ENCODE measurements at regions not wholly inside any gene's neighbourhood (a gene's known extent, or its start where the extent isn't known, plus 50 kb on each side); places are given as distances from the start of the nearest gene placed in this dataset.
"Not testable (repeated sequence)": the region's sequence is repeated elsewhere in the genome, so short reads cannot be mapped to it uniquely, and the experiment has no call there.

- DNase-seq: no peak
These were observed 136.3 kb upstream of the ESR1 start for GRCh38 chr6:151671195-151671594.

- DNase-seq: no peak
These were observed 132.9 kb upstream of the ESR1 start for GRCh38 chr6:151674578-151674977.

GRCh38 chr6:151675746-151676459 lies 131.6 kb upstream of the ESR1 start:
- peak; percentile 23 for DNase-seq

- DNase-seq: no peak
These were observed 131.0 kb upstream of the ESR1 start for GRCh38 chr6:151676460-151676945.

DNA sequence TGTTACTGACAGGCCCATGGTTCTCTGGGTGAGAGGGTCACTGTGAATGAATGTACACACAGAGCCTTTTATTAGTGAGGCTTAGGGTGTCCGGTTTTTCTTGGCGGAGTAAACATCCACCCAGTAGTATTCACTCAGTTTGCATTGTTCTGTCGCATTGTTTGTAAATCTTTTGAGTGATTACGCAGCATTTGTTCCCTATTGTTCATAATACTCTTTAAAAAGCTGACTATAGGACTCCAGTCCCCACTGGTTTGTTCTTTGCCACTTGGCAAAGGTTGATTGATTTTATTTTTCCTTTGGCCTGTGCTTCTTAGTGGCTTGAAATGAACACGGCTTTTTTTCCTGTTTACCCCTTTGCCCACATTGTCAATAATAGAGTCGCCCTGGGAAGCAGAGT lies 130.1 kb upstream of the ESR1 start:
- DNase-seq: no peak

DNA sequence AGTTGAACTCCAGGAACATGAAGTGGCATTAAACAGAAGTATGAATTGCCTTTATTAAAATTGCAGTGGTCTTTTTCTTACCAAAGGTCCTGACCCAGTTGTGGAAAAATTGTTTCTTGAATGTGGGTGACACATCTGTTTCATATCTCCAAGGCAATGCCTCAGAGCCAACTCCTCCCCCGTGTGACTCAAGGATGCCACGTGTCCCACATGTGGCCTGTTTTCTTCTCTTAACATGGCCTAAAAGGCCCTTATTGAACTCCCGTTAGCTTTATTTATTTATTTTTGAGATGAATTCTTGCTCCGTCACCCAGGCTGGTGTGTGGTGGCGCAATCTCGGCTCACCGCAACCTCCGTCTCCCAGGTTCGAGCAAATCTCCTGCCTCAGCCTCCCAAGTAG lies 128.4 kb upstream of the ESR1 start:
- no peak for DNase-seq

- DNase-seq: no peak
These were observed 127.5 kb upstream of the ESR1 start for GRCh38 chr6:151679941-151680340.

DNA sequence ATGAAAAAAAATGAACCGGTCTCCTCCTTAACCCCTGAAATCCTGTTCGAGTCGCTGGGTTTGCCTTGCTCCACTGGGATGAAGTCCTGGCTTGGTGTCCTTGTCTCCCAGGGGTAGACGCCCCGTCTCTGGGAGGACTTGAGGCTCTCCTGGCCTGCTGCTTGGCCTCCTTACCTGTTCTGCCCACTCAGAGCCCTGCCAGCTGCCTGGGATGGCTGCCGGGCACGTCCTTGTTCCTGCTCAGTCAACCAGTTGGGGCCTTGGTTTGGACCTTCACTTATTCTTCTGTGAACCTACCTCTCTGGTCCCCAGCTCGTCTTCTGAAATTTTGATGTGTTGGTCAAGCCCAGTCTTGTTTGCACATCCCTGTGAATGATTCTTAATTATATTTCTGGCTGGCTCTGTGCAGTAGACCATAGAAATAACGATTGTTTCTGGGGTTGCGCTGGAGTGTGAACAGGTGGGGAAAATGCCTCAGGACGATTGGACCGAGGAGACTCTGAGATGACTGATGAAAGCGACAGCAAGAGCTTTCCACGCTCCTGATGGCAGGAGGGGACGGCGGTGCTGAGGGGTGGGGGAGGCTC lies 126.5 kb upstream of the ESR1 start:
- no peak for DNase-seq

- DNase-seq: peak; percentile 8
These were observed 125.9 kb upstream of the ESR1 start for GRCh38 chr6:151681433-151682059.

DNA sequence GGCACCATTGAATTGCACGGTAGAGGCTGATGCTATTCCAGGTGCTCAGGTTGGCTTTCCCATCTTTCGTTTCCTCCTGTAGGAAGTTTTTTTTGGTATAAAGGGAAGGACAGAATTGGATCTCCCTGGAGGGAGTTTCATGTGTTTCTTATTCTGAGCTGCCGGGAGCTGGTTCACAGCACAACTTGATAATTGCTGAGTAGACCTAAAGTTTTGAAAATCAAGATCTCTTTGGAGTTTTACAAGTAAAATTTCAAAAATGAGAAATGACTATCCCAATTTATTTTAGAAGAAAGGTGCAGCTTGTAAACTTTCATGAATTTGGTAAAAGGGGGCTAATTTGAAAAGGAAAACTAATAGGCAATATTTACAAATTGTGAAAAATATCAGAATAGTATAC lies 125.2 kb upstream of the ESR1 start:
- DNase-seq: no peak

- no peak for DNase-seq
These were observed 124.6 kb upstream of the ESR1 start for GRCh38 chr6:151682922-151683321.

DNA sequence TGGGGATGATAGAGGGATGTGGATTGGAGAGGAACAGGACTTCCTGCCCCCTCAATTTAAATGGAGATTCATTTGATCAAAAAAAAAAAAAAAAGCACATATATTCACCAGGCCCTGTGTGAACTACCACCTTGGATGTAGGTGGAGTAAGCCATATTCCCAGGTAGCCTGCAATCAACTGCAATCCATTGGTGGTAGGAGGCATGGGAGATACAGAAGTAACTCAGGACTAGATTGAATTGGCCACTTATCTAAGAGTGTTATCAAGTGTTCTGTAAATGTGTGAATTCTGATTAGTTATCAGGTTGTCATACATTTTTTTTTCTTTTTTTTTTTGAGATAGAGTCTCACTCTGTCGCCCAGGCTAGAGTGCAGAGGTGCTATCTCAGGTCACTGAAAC lies 124.1 kb upstream of the ESR1 start:
- DNase-seq: no peak

DNA sequence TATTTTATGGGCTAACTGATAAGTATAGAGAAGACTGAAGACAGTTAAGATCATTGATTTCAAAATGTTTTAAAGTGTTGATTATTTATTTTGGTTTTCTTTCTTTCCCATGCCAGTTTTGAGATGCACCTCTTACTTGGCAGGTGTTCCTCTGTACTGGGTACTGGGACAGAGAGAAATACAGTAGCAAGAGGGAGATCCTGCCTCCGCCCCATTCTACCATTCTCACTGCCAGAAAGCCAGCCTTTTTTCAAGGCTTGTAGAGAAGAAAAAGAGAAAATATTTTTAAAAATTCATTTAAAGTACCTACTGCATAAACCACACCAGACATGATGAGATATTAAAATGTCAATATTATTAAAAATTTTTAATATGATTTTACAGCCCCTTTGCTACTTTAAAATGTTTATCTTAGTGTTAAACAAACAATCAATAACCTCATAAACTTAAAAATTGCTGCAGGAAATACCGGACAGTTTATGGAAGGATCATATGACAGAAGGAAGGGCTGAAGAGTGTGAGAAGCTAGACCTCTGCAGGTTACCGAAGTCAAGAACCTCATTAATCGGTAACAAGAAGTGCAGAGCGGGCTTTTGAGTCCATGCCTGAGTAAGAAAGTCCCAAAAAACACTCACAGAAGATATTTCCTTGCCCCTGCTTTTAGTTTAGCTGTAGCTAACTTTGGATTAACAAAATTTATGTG lies 117.8 kb upstream of the ESR1 start:
- no peak for DNase-seq

GRCh38 chr6:151690303-151690702 lies 117.2 kb upstream of the ESR1 start:
- DNase-seq: no peak

DNA sequence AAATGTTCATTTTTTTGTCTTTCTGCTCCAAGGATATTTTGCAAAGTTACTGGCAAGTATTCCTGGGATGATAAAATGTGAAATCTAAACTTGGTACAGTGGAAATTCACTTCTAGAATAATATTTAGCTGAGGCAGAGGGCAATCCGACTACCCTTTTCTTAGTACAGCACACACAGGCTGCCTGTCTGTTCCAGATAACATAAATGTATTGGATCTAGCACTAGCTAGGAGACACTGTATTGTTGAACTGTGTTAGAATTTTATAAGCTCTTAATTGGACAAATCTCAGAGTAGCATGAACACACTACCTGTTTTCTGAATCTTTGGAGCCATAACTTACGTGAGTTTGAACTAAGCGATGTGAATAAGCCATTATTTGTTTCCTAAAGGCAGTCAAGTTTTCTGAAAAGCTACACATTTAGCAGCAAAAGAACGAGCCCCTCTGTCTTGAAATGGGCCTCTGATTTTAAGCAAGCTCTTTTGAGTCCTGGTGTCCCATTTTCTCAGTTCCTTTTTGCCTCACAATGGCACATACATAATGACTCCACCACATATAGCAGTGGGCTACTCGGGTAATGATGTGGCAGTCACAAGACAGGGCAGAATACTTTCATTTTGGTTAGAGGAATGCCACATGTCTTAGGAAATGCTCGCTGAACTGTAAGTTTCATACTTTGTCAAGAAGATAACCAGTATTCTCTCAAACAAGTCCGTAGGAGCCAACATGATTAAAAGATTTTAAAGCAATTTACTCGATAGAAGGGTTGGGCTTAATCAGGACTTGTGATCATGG lies 116.5 kb upstream of the ESR1 start:
- DNase-seq: no peak

- no peak for DNase-seq
These were observed 115.3 kb upstream of the ESR1 start for GRCh38 chr6:151692216-151692615.

DNA sequence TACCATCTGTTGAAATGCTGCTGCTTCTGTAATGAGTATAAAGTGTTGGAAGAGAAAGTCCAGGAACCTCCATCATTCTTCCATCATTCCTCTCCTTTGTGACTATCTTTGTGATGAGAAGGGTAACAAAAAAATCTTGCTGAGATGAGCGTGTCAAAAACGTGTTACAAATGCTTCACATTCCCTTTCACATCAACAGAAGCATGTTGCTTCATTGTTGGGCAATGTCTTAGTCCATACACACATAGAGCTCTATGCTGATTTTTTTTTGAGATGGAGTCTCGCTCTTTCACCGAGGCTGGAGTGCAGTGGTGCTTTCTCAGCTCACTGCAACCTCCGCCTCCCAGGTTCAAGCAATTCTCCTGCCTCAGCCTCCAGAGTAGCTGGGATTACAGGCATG lies 114.1 kb upstream of the ESR1 start:
- no peak for DNase-seq

DNA sequence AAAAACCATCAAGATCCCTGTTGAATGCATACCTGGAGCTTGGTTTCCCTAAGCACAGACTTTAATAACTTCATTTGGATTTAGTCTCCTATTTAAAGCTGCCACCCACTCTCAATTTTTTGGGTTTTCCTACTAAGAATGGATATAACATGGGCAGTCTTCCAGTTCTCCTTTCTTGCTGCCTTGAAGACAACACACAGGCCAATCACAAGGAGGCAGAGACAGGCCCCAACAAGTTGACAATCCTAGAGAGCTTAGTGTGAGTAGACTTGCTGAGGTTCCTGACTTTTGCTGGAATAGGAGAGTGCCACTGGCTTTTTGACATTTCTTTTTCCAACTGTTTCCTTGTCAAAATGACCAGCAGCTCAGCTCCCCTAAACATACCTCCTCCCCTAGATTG lies 112.3 kb upstream of the ESR1 start:
- no peak for DNase-seq

GRCh38 chr6:151696302-151696701 lies 111.2 kb upstream of the ESR1 start:
- not testable (repeated sequence) for DNase-seq

DNA sequence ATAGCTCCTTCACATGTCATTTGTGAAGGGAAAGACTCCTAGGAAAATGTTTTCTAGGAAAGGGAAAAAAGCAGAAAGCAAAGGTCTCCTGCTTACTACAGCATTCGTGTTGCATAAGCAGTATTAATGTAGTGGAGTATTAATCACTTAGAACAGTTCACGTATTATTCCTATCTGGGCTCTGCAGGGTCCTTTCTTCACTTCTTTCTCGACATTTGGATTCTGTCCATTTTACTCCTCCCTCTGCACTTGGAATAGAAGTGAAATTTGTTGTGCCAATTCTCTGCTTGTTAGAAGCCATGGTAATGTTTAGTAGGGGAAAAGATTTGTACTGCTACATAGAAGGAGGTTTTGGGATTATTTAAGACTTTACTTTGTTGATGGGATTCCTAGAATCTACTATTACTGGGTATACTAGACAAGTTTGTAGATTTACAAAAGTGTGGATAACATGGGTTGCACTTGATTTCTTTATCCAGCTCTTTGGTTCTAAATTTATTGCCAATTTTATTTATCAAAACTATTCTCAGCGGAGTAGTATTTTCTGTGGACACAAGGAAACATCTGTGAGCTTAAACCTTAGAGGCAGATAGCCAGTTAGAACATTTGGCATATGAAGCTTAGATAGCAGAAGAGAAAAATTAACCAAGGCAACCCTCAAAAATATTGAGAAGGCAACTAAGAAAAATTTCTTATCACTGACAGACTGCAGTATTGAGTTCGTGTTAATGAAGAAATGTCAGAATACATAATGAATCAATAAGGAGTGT lies 108.4 kb upstream of the ESR1 start:
- no peak for DNase-seq

- no peak for DNase-seq
These were observed 107.8 kb upstream of the ESR1 start for GRCh38 chr6:151699719-151700118.

- no peak for DNase-seq
These were observed 105.4 kb upstream of the ESR1 start for GRCh38 chr6:151701911-151702562.

All from activated gamma-delta T cell treated with Interleukin-2 at 50 U/mL for 16 hours (primary cell).